ENCODE measurements at regions not wholly inside any gene's neighbourhood (a gene's known extent, or its start where the extent isn't known, plus 50 kb on each side); places are given as distances from the start of the nearest gene placed in this dataset.
"Not testable (repeated sequence)": the region's sequence is repeated elsewhere in the genome, so short reads cannot be mapped to it uniquely, and the experiment has no call there.

DNA sequence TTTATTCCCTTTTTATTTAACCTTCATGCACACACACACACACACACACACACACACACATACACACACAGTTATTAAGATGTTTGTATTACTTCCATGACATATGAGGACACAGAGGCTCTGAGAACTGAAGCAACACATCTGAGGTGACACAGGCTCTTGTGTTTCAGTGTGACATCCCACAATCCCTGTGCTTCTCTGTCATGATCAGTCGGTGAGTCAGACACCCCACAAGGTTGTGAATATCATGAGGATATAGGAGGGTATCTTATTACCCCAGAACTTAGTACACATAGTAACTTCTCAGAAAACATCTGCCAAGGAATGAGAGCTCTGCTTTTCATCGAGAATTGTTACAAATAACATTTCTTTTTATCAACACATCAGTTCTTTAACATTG is 459.3 kb downstream of the PLPP3 start:
- TF ChIP-seq, protein P1, sequence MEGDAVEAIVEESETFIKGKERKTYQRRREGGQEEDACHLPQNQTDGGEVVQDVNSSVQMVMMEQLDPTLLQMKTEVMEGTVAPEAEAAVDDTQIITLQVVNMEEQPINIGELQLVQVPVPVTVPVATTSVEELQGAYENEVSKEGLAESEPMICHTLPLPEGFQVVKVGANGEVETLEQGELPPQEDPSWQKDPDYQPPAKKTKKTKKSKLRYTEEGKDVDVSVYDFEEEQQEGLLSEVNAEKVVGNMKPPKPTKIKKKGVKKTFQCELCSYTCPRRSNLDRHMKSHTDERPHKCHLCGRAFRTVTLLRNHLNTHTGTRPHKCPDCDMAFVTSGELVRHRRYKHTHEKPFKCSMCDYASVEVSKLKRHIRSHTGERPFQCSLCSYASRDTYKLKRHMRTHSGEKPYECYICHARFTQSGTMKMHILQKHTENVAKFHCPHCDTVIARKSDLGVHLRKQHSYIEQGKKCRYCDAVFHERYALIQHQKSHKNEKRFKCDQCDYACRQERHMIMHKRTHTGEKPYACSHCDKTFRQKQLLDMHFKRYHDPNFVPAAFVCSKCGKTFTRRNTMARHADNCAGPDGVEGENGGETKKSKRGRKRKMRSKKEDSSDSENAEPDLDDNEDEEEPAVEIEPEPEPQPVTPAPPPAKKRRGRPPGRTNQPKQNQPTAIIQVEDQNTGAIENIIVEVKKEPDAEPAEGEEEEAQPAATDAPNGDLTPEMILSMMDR (IDR thresholded peaks at IDR 0.05; ENCODE audit: insufficient read depth, low read length), result no peak
- no peak for DNase-seq (ENCODE audit: low read depth)
- H3K4me3 ChIP-seq (ENCODE audit: low read depth, low read length), result no peak overlapping the region

DNA sequence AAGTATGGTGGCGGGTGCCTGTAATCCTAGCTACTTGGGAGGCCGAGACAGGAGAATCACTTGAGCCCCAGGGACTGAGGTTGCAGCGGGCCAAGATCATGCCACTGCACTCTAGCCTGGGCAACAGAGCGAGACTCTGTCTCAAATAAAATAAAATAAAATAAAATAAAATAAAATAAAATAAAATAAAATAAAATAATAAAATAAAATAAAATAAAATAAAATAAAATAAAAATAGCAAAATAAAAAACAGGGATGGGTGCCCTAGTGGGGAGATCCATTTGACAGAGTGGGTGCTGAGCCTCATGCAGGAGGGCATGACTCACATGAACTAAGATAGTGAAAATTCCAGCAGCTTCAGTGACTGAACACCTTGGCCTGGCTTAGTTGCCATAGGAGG is 460.7 kb downstream of the PLPP3 start:
- DNase-seq (ENCODE audit: low read depth); H3K4me3 ChIP-seq (ENCODE audit: low read depth, low read length): not testable (repeated sequence)

DNA sequence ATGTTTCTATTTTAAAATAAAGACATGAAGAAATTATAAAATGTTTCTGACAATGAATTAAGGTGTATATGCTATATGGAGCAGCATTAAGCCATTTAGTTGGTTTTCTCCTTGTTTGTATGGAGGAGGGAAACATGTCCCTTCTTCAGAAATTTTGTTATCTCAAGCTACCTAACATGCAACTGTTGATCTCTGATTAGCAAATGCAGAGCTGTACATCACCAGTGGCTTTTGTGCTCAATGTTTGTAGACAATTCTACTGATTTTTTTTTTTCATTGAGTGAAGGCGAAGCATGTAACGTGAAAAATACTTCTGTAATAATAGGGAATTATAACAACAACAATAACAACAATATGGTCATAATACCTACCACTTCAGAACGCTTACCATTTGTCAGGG is 463.7 kb downstream of the PLPP3 start:
- TF ChIP-seq, protein P1 (IDR thresholded peaks at IDR 0.05; ENCODE audit: insufficient read depth, low read length), result no peak
- DNase-seq (ENCODE audit: low read depth), result no peak
- no peak overlapping the region for H3K4me3 ChIP-seq (ENCODE audit: low read depth, low read length)

DNA sequence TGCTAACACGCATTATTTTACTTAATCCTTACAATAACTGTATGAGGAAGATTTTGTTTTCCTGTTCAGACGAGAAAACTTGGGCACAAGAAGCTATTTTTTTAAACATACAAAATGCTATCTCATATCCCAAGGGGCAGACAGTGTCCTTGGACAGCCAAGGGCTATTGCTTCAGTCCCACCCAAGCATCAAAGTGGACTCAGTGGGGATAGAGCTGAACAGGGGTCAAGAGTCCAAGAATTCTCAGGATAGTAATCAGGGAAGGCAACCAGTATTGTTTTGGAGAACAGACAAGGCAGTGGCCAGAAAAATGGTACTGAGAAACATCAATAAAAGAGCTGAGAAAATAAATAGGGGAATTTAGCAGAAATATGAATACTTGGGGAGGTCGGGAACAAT is 465.7 kb downstream of the PLPP3 start:
- H3K4me3 ChIP-seq (ENCODE audit: low read depth, low read length), result no peak overlapping the region
- TF ChIP-seq, protein P1 (IDR thresholded peaks at IDR 0.05; ENCODE audit: insufficient read depth, low read length), result no peak
- no peak for DNase-seq (ENCODE audit: low read depth)

DNA sequence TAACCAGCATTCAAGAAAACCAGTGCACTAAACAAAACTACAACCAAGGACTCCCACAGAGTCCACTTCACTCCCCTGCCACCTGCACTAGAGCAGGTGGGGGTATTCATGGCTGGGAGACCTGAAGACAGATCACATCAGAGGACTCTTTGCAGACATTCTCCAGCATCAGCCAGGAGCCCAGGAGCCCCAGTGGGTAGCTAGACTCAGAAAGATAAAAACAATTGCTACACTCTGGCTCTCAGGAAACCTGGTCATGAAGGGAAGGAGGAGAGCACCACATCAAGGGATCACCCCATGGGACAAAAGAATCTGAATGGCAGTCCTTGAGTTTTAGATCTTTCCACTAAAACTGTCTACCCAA is 472.1 kb downstream of the PLPP3 start:
- no peak overlapping the region for H3K4me3 ChIP-seq (ENCODE audit: low read depth, low read length)
- no peak for DNase-seq (ENCODE audit: low read depth)
- TF ChIP-seq, protein P1 (IDR thresholded peaks at IDR 0.05; ENCODE audit: insufficient read depth, low read length), result no peak

DNA sequence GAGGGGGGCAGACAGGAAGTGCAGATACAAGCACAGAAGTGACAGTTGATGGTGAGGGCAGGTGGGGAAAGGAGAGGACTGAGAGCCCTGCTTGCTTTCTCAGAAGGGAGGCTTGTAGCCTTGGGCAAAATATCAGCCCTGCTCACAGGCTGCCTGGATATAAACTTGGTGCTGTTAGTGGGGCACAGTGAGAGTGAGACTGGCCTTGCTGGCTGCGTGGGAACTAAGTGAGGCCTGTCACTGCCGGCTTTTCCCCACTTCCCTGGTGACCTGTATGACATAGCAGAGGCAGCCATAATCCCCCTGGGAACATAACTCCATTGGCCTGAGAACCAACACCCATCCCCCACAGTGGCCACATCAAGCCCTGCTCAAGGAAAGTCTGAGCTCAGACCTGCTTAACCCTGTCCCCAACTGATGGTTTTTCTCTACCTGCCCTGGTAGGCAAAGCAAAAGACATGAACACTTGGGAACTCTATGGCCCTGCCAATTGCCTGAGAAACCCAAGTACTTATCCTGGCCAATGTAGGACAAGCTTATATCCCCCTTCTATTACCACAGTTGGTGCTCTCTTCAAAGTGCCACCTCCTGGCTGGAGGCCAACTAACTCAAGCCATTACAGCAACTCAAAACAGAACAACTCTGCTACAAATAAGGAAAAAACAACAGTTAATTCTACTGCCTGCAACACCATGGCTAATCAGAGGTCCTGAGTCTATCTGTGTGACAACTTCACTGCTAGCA is 472.7 kb downstream of the PLPP3 start:
- no peak for DNase-seq (ENCODE audit: low read depth)
- H3K4me3 ChIP-seq (ENCODE audit: low read depth, low read length), result no peak overlapping the region
- TF ChIP-seq, protein P1 (IDR thresholded peaks at IDR 0.05; ENCODE audit: insufficient read depth, low read length), result no peak

DNA sequence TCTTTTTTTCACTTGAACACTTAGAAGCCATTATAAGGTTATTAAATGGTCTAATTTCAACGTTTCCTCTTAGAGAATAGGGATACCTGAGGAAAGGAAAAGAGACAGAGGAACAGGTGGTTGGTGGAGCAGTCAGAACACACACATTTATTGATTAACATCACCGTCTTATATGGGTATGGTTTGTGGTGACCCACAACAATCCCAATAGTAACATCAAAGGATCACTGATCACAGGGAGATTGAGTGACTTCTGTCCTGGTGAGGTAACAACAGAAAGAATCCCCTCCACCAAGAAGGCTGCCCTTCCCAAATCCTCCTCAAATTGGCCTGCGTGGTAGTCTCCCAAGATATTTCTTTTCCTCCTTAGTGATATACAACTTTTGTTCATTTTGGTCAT is 474.0 kb downstream of the PLPP3 start:
- DNase-seq (ENCODE audit: low read depth), result no peak
- TF ChIP-seq, protein P1 (IDR thresholded peaks at IDR 0.05; ENCODE audit: insufficient read depth, low read length), result no peak
- no peak overlapping the region for H3K4me3 ChIP-seq (ENCODE audit: low read depth, low read length)
